NB4 (cell line): ENCODE measurements at regions not wholly inside any gene's neighbourhood (a gene's known extent, or its start where the extent isn't known, plus 50 kb on each side); places are given as distances from the start of the nearest gene placed in this dataset.
A peak's percentile ranks its signal among the peaks of the same experiment; 100 is the strongest.

ENCODE experiments used
- CTCF ChIP-seq: IDR thresholded peaks from one replicate; pipeline ENCODE4 v1.5.1; 2012; ENCODE audit warnings: low read depth, low read length
- POLR2A ChIP-seq: IDR thresholded peaks from 2 replicates; pipeline ENCODE4 v1.6.1; 2011; ENCODE audit warnings: mild to moderate bottlenecking; ENCODE audit not compliant: insufficient read length; ENCODE audit errors: extremely low read depth

- TF ChIP-seq CTCF (peak; percentile 62), POLR2A (no peak)
Observed at GRCh38 chr4:27318740-27319139, 458.1 kb downstream of the STIM2 start.
